AG20443 (cell line): ENCODE measurements at regions not wholly inside any gene's neighbourhood (a gene's known extent, or its start where the extent isn't known, plus 50 kb on each side); places are given as distances from the start of the nearest gene placed in this dataset.
A peak's percentile ranks its signal among the peaks of the same experiment; 100 is the strongest.

Experiments
- DNase-seq: peaks from one replicate; pipeline ENCODE4 v3.0.0; 2012; ENCODE audit warnings: low spot score, mixed read lengths

DNA sequence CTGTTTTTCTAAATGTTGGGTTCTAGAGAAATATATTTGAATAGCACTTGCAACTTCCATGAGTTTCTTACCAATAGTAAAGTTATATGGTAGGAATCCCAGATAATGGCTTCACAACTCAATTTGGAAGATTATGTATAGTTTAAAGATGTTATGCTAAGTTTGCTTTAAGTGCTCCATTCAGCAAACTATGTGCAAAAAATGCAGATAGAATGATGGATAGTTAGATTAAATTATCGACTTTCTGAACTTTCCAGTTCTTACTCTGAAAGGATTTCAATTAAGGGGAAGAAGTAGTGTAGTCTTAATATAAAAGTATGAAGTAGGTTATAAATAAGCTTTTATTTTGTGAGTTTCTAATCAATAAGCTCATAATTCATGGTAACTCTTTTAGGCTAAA lies 60.7 kb upstream of the NFKB1 start:
- DNase-seq, result no peak

DNA sequence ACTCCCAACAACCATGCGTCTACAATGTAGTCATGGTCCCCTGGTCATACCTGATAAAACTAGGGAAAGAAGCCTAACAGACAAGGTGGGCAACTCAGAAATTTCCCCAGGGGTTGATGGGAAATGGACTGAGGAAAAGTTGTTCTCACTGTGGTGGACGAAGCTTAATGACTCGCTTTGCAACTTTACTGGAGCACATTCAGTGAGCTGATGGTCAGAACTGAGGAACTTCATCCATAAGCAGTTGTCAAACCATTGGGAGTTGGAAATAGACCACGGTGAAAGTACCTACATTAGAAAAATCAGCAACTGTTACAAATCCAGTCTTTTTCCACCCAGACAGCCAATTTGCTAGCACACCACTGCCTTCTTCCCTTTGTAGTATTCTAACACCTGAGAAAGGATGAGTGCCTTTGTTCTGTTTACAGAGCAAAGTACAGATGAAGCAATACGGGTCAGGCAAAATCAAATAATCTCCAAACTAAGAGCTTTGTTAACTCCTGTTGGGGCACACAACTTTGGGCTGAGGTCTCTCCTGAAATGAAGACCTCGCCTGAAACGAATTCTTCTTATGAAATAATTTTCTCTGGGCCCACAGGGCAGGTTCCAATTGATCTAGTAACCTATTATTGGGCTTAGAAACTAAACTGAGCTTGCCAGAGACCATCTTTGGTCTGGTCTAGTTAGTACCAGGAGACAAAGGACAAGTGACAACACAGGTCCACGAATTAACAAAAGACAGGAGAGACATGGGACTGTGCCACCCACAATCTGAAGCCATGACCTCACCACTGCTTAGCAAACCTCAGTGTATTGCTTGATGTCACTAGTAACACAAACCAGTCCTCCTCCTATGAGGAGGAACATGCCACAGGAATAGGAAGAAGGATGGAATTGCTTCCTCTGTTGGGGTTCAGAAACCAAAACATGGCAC lies 58.9 kb upstream of the NFKB1 start:
- DNase-seq, result no peak

- no peak for DNase-seq
These were observed 56.4 kb upstream of the NFKB1 start for GRCh38 chr4:102444752-102445151.

- DNase-seq, result no peak
These were observed 55.9 kb upstream of the NFKB1 start for GRCh38 chr4:102445213-102445612.

DNA sequence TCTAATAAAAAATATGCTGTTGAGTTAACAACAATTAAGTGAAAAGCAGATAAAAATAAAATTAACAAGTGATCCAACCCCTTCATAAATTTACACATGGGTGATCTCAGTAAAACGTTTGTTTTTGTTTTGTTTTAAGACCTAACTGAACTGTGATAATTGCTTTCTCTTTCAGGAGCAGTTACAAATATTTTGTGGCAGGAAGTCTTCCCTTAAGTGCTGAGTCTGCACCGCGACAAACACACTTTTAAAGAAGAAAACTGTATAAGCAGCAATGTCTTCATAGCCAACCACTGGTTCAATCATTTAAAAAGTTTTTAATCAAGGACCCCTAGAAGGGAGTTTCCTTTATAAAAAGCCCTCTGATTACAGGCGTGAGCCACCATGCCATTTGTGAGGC lies 53.7 kb upstream of the NFKB1 start:
- no peak for DNase-seq

DNA sequence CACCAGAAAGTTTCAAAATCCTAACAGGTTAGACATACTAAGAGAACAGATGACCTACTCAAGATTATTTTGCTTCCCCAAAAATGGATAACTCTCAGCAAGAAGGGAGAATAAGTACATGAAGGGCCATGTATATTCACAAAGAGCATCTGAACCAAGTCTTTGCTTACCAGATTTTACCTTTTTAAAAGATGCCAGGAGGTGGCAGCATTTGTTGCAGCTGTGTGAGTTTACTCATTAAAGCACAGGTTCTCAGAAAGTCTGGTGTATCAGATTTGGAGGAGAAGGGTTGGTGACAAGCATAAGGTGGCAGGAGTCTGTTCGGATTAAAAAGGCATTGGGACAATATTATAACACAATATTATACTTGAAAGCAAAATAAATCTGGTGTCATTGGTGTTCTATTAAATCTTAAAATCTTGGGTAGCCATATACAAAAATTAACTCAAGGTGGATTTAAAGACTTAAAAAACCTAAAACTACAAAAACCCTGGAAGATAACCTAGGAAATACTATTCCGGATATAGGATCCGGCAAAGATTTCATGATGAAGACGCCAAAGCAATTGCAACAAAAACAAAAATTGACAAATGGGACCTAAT lies 51.3 kb upstream of the NFKB1 start:
- peak; percentile 51 for DNase-seq

GRCh38 chr4:102451266-102451665 lies 49.9 kb upstream of the NFKB1 start:
- DNase-seq, result no peak
